HEK293T (cell line): ENCODE measurements at regions not wholly inside any gene's neighbourhood (a gene's known extent, or its start where the extent isn't known, plus 50 kb on each side); places are given as distances from the start of the nearest gene placed in this dataset.

Experiments
- CTCF ChIA-PET: fragments of 350-600 bp; formaldehyde crosslinking; extraction: SDS; loops from one replicate; lab custom pipeline; 2021; ENCODE audit warnings: antibody characterized with exemption, inconsistent platforms; lab: Yijun Ruan, JAX
- POLR2A ChIA-PET: fragments of 350-600 bp; formaldehyde crosslinking; extraction: SDS; loops from one replicate; lab custom pipeline; 2020; ENCODE audit warnings: antibody characterized with exemption, inconsistent platforms; lab: Yijun Ruan, JAX
- DNase-seq: peaks from one replicate; pipeline ENCODE4 v3.0.0; 2012; ENCODE audit warnings: mixed read lengths; ENCODE audit errors: extremely low spot score
- ARNT ChIP-seq: fragments of 450-650 bp; IDR thresholded peaks from 2 replicates; pipeline ENCODE4 v1.6.1; 2017; ENCODE audit warnings: mild to moderate bottlenecking
- BHLHE40 ChIP-seq: fragments of 450-650 bp; IDR thresholded peaks from 2 replicates; pipeline ENCODE4 v1.6.1; 2016; ENCODE audit warnings: mild to moderate bottlenecking, moderate library complexity, borderline replicate concordance
- CTBP1 ChIP-seq: fragments of 450-650 bp; IDR thresholded peaks from 2 replicates; pipeline ENCODE4 v1.6.1; 2016; ENCODE audit warnings: borderline replicate concordance
- ELF4 ChIP-seq: fragments of 450-650 bp; IDR thresholded peaks from 2 replicates; pipeline ENCODE4 v1.6.1; 2017; ENCODE audit warnings: antibody characterized with exemption
- FOXA1 ChIP-seq: fragments of 450-650 bp; IDR thresholded peaks from 2 replicates; pipeline ENCODE4 v1.6.1; 2016; ENCODE audit warnings: mild to moderate bottlenecking
- FOXK2 ChIP-seq: fragments of 450-650 bp; IDR thresholded peaks from 2 replicates; pipeline ENCODE4 v1.6.1; 2016; ENCODE audit warnings: mild to moderate bottlenecking
- FOXM1 ChIP-seq: fragments of 450-650 bp; IDR thresholded peaks from 2 replicates; pipeline ENCODE4 v1.6.1; 2017; ENCODE audit warnings: mild to moderate bottlenecking, borderline replicate concordance
- HDGF ChIP-seq: fragments of 450-650 bp; IDR thresholded peaks from 2 replicates; pipeline ENCODE4 v1.6.1; 2017; ENCODE audit warnings: antibody characterized with exemption, borderline replicate concordance
- L3MBTL2 ChIP-seq: fragments of 450-650 bp; conservative IDR thresholded peaks from 2 replicates; pipeline ENCODE4 v1.6.1; 2016; ENCODE audit warnings: mild to moderate bottlenecking
- LEF1 ChIP-seq: fragments of 450-650 bp; IDR thresholded peaks from 2 replicates; pipeline ENCODE4 v1.6.1; 2017; ENCODE audit warnings: mild to moderate bottlenecking, borderline replicate concordance
- NFRKB ChIP-seq: fragments of 450-650 bp; IDR thresholded peaks from 2 replicates; pipeline ENCODE4 v1.6.1; 2016; ENCODE audit warnings: mild to moderate bottlenecking, moderate library complexity
- PKNOX1 ChIP-seq: fragments of 450-650 bp; IDR thresholded peaks from 2 replicates; pipeline ENCODE4 v1.6.1; 2016
- SP1 ChIP-seq: fragments of 450-650 bp; IDR thresholded peaks from 2 replicates; pipeline ENCODE4 v1.6.1; 2017
- SUZ12 ChIP-seq: fragments of 450-650 bp; IDR thresholded peaks from 2 replicates; pipeline ENCODE4 v1.6.1; 2016; ENCODE audit warnings: mild to moderate bottlenecking
- TARDBP ChIP-seq: fragments of 450-650 bp; IDR thresholded peaks from 2 replicates; pipeline ENCODE4 v1.6.1; 2016
- ZNF384 ChIP-seq: fragments of 450-650 bp; IDR thresholded peaks from 2 replicates; pipeline ENCODE4 v1.6.1; 2016

GRCh38 chr14:59032826-59033225, 155.6 kb upstream of the DAAM1 start:
- TF ChIP-seq SUZ12 = no peak
- no peak for TF ChIP-seq HDGF
- TF ChIP-seq L3MBTL2 = no peak
- TF ChIP-seq FOXM1 = no peak
- TF ChIP-seq FOXA1 = no peak
- TF ChIP-seq TARDBP = no peak
- TF ChIP-seq SP1 = no peak
- TF ChIP-seq NFRKB = no peak
- no peak for TF ChIP-seq ARNT
- TF ChIP-seq PKNOX1 = no peak
- no peak for TF ChIP-seq ELF4
- TF ChIP-seq CTBP1 = no peak
- no peak for TF ChIP-seq ZNF384
- no peak for TF ChIP-seq BHLHE40
- no peak for TF ChIP-seq LEF1
- TF ChIP-seq FOXK2 = no peak
- ChIA-PET CTCF (no interaction called here), POLR2A (no interaction called here)
- DNase-seq = no peak

GRCh38 chr14:59036134-59036533, 152.3 kb upstream of the DAAM1 start:
- no peak for DNase-seq
- ChIA-PET POLR2A (no interaction called here), CTCF (no interaction called here)
- TF ChIP-seq SUZ12 (no peak), FOXK2 (no peak), TARDBP (no peak), NFRKB (no peak), SP1 (no peak), ZNF384 (no peak), HDGF (no peak), FOXM1 (no peak), ELF4 (no peak), FOXA1 (no peak), ARNT (no peak), L3MBTL2 (no peak), PKNOX1 (no peak), LEF1 (no peak), BHLHE40 (no peak), CTBP1 (no peak)

GRCh38 chr14:59037086-59037485, 151.4 kb upstream of the DAAM1 start:
- TF ChIP-seq ELF4 = no peak
- TF ChIP-seq FOXA1 = no peak
- no peak for TF ChIP-seq LEF1
- TF ChIP-seq FOXK2 = no peak
- TF ChIP-seq SUZ12 = no peak
- TF ChIP-seq CTBP1 = no peak
- no peak for TF ChIP-seq PKNOX1
- no peak for TF ChIP-seq SP1
- no peak for TF ChIP-seq BHLHE40
- no peak for TF ChIP-seq L3MBTL2
- ChIA-PET POLR2A (no interaction called here), CTCF (no interaction called here)
- DNase-seq = no peak

GRCh38 chr14:59037620-59038019, 150.8 kb upstream of the DAAM1 start:
- DNase-seq = no peak
- POLR2A ChIA-PET = no interaction called here

GRCh38 chr14:59038746-59039145, 149.7 kb upstream of the DAAM1 start:
- POLR2A ChIA-PET = no interaction called here
- CTCF ChIA-PET = no interaction called here
- DNase-seq = no peak
- no peak for TF ChIP-seq FOXM1
- no peak for TF ChIP-seq ELF4
- TF ChIP-seq LEF1 = no peak
- no peak for TF ChIP-seq L3MBTL2
- no peak for TF ChIP-seq PKNOX1
- TF ChIP-seq FOXA1 = no peak
- no peak for TF ChIP-seq SUZ12
- no peak for TF ChIP-seq TARDBP
- no peak for TF ChIP-seq NFRKB
- no peak for TF ChIP-seq HDGF
- no peak for TF ChIP-seq ARNT
- no peak for TF ChIP-seq SP1

More at GRCh38 chr14:59037620-59038019, 150.8 kb upstream of the DAAM1 start:
- CTCF ChIA-PET = no interaction called here
- TF ChIP-seq ELF4 (peak; percentile 84), SUZ12 (no peak)

GRCh38 chr14:59041308-59041707, 147.2 kb upstream of the DAAM1 start:
- CTCF ChIA-PET = no interaction called here
- POLR2A ChIA-PET = no interaction called here
- no peak for DNase-seq
- TF ChIP-seq SUZ12 = no peak
- no peak for TF ChIP-seq TARDBP
- no peak for TF ChIP-seq LEF1
- TF ChIP-seq BHLHE40 = no peak
- no peak for TF ChIP-seq CTBP1
- TF ChIP-seq FOXK2 = no peak
- TF ChIP-seq FOXA1 = no peak
- TF ChIP-seq ARNT = no peak
- TF ChIP-seq ELF4 = no peak
- no peak for TF ChIP-seq PKNOX1
- TF ChIP-seq NFRKB = no peak
- TF ChIP-seq FOXM1 = no peak
